GM23338 (cell line): ENCODE measurements at regions not wholly inside any gene's neighbourhood (a gene's known extent, or its start where the extent isn't known, plus 50 kb on each side); places are given as distances from the start of the nearest gene placed in this dataset.

Source experiments
- ATAC-seq: fragments of 200-7000 bp; cut with Tn5 transposase; 3 replicates; pipeline ENCODE4 v1.9.1; 2020
- DNase-seq: peaks from one replicate; pipeline ENCODE4 v3.0.0-alpha.2; 2015; ENCODE audit warnings: low spot score
- H2AFZ ChIP-seq: fragments of 200-600 bp; sonication (generic); 2 replicates; pipeline ENCODE4 v1.8.0; 2016; ENCODE audit warnings: antibody characterized with exemption, mild to moderate bottlenecking, moderate library complexity
- H3F3A ChIP-seq: fragments of 200-600 bp; sonication (generic); replicated peaks from 2 replicates; pipeline ENCODE4 v1.8.0; 2017; ENCODE audit warnings: antibody characterized with exemption, mixed run types, low read depth
- H3K27ac ChIP-seq: fragments of 200-600 bp; sonication (generic); 2 replicates; pipeline ENCODE4 v1.6.1; 2016; ENCODE audit warnings: low read depth
- H3K27me3 ChIP-seq: fragments of 200-600 bp; sonication (generic); 2 replicates; pipeline ENCODE4 v1.8.0; 2016; ENCODE audit warnings: mild to moderate bottlenecking, mixed run types, moderate library complexity; ENCODE audit not compliant: insufficient read depth
- H3K36me3 ChIP-seq: fragments of 200-600 bp; sonication (generic); 2 replicates; pipeline ENCODE4 v1.8.0; 2016; ENCODE audit warnings: mild to moderate bottlenecking; ENCODE audit not compliant: insufficient read depth
- H3K4me1 ChIP-seq: fragments of 200-600 bp; sonication (generic); 2 replicates; pipeline ENCODE4 v1.8.0; 2016; ENCODE audit warnings: mild to moderate bottlenecking, moderate library complexity; ENCODE audit not compliant: insufficient read depth
- H3K4me2 ChIP-seq: fragments of 200-600 bp; sonication (generic); 2 replicates; pipeline ENCODE4 v1.7.1; 2017; ENCODE audit warnings: mixed run types
- H3K4me3 ChIP-seq: fragments of 200-600 bp; sonication (generic); 2 replicates; pipeline ENCODE4 v1.6.1; 2016; ENCODE audit warnings: mixed run types
- H3K79me2 ChIP-seq: fragments of 200-600 bp; sonication (generic); replicated peaks from 2 replicates; pipeline ENCODE4 v1.8.0; 2017; ENCODE audit warnings: mild to moderate bottlenecking; ENCODE audit not compliant: insufficient read depth
- H3K9me2 ChIP-seq: fragments of 200-600 bp; sonication (generic); 2 replicates; pipeline ENCODE4 v1.8.0; 2017; ENCODE audit not compliant: insufficient read depth
- H4K20me1 ChIP-seq: fragments of 200-600 bp; sonication (generic); replicated peaks from 2 replicates; pipeline ENCODE4 v1.8.0; 2017; ENCODE audit warnings: mild to moderate bottlenecking; ENCODE audit not compliant: insufficient read depth
- H3K27ac Mint-ChIP-seq: 2 replicates; pipeline ENCODE4 v1.8.0; 2020; ENCODE audit warnings: inconsistent platforms, mild to moderate bottlenecking, moderate library complexity, mixed read lengths
- H3K27me3 Mint-ChIP-seq: 3 replicates; pipeline ENCODE4 v1.8.0; 2022; ENCODE audit warnings: low read depth, mild to moderate bottlenecking, moderate library complexity, mixed read lengths, inconsistent platforms; ENCODE audit not compliant: insufficient read depth, poor library complexity
- H3K36me3 Mint-ChIP-seq: 3 replicates; pipeline ENCODE4 v1.8.0; 2021; ENCODE audit warnings: low read depth, mild to moderate bottlenecking, inconsistent platforms, moderate library complexity, mixed read lengths
- H3K4me1 Mint-ChIP-seq: 3 replicates; pipeline ENCODE4 v1.8.0; 2020; ENCODE audit warnings: mild to moderate bottlenecking, inconsistent platforms, mixed read lengths
- H3K4me3 Mint-ChIP-seq: 3 replicates; pipeline ENCODE4 v1.8.0; 2021; ENCODE audit warnings: moderate library complexity, mild to moderate bottlenecking, inconsistent platforms, mixed read lengths
- H3K9me3 Mint-ChIP-seq: 3 replicates; pipeline ENCODE4 v1.8.0; 2020; ENCODE audit warnings: moderate library complexity, mild to moderate bottlenecking, inconsistent platforms, mixed read lengths
- EZH2 ChIP-seq: fragments of 200-600 bp; sonication (generic); IDR thresholded peaks from one replicate; pipeline ENCODE4 v1.8.0; 2017; ENCODE audit warnings: antibody characterized with exemption, mild to moderate bottlenecking, low read depth; ENCODE audit not compliant: unreplicated experiment
- EZH2phosphoT487 ChIP-seq: fragments of 200-600 bp; sonication (generic); IDR thresholded peaks from one replicate; pipeline ENCODE4 v1.8.1; 2018; ENCODE audit warnings: antibody characterized with exemption; ENCODE audit not compliant: unreplicated experiment
- NANOG ChIP-seq: IDR thresholded peaks from 2 replicates; pipeline ENCODE4 v1.6.1; 2016; ENCODE audit warnings: antibody characterized with exemption, borderline replicate concordance
- TF ChIP-seq, protein P1 (sequence below), 2 experiments: fragments of 200-600 bp in 1 of 2; sonication (generic) in 1 of 2; conservative IDR thresholded peaks; 2 replicates each; pipeline versions ENCODE4 v1.5.1 to v1.6.1; 2016 to 2017; ENCODE audit warnings: antibody characterized with exemption in 2 of 2, low read depth in 2 of 2, mild to moderate bottlenecking in 2 of 2, moderate library complexity in 1 of 2
- TF ChIP-seq, protein P2 (sequence below): fragments of 250-450 bp; sonication (Bioruptor Pico); IDR thresholded peaks from 2 replicates; pipeline ENCODE4 v1.5.0; 2020; ENCODE audit warnings: mild to moderate bottlenecking, moderate library complexity

DNA sequence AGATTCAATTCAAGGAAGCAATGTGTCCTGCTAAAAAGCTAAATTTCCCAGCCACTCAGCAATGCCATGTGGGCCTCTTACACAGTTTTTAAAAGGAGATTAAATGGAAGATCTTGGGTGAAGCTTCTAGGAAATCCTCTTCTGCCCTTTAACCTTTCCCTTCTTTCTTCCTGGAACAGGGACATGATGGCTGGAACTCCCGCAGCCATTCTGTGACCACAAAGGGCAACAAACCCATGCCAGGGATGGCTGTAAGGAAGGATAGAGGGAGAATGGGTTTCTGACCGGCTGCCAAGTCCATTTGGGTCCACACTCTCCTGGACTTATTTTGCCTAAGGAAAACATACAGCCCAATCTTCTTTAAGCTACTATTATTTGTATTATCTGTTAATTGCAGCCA is 52.6 kb upstream of the ASAP2 start:
- TF ChIP-seq, protein P1, sequence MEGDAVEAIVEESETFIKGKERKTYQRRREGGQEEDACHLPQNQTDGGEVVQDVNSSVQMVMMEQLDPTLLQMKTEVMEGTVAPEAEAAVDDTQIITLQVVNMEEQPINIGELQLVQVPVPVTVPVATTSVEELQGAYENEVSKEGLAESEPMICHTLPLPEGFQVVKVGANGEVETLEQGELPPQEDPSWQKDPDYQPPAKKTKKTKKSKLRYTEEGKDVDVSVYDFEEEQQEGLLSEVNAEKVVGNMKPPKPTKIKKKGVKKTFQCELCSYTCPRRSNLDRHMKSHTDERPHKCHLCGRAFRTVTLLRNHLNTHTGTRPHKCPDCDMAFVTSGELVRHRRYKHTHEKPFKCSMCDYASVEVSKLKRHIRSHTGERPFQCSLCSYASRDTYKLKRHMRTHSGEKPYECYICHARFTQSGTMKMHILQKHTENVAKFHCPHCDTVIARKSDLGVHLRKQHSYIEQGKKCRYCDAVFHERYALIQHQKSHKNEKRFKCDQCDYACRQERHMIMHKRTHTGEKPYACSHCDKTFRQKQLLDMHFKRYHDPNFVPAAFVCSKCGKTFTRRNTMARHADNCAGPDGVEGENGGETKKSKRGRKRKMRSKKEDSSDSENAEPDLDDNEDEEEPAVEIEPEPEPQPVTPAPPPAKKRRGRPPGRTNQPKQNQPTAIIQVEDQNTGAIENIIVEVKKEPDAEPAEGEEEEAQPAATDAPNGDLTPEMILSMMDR (conservative IDR thresholded peaks at IDR 0.05; ENCODE audit: low read depth in 2 of 2): no peak
- TF ChIP-seq NANOG (no peak), EZH2 (no peak), EZH2phosphoT487 (no peak)
- TF ChIP-seq, protein P2, sequence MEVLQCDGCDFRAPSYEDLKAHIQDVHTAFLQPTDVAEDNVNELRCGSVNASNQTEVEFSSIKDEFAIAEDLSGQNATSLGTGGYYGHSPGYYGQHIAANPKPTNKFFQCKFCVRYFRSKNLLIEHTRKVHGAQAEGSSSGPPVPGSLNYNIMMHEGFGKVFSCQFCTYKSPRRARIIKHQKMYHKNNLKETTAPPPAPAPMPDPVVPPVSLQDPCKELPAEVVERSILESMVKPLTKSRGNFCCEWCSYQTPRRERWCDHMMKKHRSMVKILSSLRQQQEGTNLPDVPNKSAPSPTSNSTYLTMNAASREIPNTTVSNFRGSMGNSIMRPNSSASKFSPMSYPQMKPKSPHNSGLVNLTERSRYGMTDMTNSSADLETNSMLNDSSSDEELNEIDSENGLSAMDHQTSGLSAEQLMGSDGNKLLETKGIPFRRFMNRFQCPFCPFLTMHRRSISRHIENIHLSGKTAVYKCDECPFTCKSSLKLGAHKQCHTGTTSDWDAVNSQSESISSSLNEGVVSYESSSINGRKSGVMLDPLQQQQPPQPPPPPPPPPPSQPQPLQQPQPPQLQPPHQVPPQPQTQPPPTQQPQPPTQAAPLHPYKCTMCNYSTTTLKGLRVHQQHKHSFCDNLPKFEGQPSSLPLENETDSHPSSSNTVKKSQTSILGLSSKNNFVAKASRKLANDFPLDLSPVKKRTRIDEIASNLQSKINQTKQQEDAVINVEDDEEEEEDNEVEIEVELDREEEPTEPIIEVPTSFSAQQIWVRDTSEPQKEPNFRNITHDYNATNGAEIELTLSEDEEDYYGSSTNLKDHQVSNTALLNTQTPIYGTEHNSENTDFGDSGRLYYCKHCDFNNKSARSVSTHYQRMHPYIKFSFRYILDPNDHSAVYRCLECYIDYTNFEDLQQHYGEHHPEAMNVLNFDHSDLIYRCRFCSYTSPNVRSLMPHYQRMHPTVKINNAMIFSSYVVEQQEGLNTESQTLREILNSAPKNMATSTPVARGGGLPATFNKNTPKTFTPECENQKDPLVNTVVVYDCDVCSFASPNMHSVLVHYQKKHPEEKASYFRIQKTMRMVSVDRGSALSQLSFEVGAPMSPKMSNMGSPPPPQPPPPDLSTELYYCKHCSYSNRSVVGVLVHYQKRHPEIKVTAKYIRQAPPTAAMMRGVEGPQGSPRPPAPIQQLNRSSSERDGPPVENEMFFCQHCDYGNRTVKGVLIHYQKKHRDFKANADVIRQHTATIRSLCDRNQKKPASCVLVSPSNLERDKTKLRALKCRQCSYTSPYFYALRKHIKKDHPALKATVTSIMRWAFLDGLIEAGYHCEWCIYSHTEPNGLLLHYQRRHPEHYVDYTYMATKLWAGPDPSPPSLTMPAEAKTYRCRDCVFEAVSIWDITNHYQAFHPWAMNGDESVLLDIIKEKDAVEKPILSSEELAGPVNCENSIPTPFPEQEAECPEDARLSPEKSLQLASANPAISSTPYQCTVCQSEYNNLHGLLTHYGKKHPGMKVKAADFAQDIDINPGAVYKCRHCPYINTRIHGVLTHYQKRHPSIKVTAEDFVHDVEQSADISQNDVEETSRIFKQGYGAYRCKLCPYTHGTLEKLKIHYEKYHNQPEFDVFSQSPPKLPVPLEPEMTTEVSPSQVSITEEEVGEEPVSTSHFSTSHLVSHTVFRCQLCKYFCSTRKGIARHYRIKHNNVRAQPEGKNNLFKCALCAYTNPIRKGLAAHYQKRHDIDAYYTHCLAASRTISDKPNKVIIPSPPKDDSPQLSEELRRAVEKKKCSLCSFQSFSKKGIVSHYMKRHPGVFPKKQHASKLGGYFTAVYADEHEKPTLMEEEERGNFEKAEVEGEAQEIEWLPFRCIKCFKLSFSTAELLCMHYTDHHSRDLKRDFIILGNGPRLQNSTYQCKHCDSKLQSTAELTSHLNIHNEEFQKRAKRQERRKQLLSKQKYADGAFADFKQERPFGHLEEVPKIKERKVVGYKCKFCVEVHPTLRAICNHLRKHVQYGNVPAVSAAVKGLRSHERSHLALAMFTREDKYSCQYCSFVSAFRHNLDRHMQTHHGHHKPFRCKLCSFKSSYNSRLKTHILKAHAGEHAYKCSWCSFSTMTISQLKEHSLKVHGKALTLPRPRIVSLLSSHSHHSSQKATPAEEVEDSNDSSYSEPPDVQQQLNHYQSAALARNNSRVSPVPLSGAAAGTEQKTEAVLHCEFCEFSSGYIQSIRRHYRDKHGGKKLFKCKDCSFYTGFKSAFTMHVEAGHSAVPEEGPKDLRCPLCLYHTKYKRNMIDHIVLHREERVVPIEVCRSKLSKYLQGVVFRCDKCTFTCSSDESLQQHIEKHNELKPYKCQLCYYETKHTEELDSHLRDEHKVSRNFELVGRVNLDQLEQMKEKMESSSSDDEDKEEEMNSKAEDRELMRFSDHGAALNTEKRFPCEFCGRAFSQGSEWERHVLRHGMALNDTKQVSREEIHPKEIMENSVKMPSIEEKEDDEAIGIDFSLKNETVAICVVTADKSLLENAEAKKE (CRISPR knock-in tag): no peak
- H3K27me3 Mint-ChIP-seq: peaks cover 19% of the 10 kb centered on the region
- Histone ChIP-seq H3K79me2 (no peaks in the 10 kb centered on the region), H3K36me3 (no peaks in the 10 kb centered on the region), H3K27me3 (no peaks in the 10 kb centered on the region), H3K27ac (no peak overlapping the region), H3K4me1 (peaks cover 5% of the 10 kb centered on the region; the same call in 1 of the 2 replicates), H3K9me2 (peaks cover 4% of the 10 kb centered on the region; the same call in 1 of the 2 replicates), H4K20me1 (no peaks in the 10 kb centered on the region), H3K4me3 (no peak overlapping the region), H3K4me2 (no peak overlapping the region), H2AFZ (no peak overlapping the region), H3F3A (no peaks in the 10 kb centered on the region)
- DNase-seq: no peak
- H3K27ac Mint-ChIP-seq: no peak overlapping the region
- H3K36me3 Mint-ChIP-seq: no peaks in the 10 kb centered on the region
- no peak overlapping the region for H3K4me3 Mint-ChIP-seq
- H3K4me1 Mint-ChIP-seq: peaks cover 12% of the 10 kb centered on the region
- no peak for ATAC-seq
- no peaks in the 10 kb centered on the region for H3K9me3 Mint-ChIP-seq
